ENCODE measurements at regions not wholly inside any gene's neighbourhood (a gene's known extent, or its start where the extent isn't known, plus 50 kb on each side); places are given as distances from the start of the nearest gene placed in this dataset.
"Not testable (repeated sequence)": the region's sequence is repeated elsewhere in the genome, so short reads cannot be mapped to it uniquely, and the experiment has no call there.

DNA sequence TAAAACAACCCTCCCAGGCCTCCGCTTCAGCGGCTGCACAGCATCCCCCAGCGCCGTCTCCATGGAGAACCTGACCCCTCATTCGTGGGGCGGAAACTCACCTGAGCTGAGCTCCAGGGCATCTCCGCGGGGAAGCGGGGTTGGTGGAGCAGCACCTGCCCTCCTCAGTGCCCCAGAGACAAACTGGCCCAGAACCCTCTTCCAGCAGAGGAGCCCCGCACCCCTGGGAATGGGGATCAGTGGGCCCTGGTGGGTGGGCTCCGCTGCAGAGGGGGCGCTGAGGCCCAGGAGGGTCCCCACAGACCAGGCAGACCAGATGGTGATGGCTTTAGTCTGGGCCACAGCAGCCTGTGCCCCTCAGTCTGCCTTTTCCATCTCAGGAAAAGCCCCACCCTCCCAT lies 261.2 kb downstream of the ADGRD1 start:
- DNase-seq (ENCODE audit: low read depth) = not testable (repeated sequence)

DNA sequence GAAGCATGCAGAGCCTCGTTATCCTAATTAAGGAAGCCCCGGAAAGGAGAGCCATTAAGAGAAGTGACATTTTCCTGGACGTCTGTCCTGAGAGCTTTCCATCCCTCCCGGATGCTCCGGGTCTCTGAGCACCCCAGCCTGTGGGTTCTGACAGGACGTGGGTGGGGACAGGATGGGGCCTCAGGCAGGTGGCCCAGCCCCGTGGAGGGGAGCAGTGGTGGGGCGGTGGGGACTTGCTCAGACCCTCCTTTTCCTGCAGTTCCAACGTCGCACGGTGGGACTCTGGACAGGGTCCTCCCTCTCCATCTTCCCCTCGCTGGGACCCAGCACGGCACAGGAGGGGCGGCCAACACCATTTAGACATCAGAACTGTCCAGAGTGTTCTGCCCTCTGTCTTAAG lies 262.9 kb downstream of the ADGRD1 start:
- DNase-seq (ENCODE audit: low read depth) = not testable (repeated sequence)

DNA sequence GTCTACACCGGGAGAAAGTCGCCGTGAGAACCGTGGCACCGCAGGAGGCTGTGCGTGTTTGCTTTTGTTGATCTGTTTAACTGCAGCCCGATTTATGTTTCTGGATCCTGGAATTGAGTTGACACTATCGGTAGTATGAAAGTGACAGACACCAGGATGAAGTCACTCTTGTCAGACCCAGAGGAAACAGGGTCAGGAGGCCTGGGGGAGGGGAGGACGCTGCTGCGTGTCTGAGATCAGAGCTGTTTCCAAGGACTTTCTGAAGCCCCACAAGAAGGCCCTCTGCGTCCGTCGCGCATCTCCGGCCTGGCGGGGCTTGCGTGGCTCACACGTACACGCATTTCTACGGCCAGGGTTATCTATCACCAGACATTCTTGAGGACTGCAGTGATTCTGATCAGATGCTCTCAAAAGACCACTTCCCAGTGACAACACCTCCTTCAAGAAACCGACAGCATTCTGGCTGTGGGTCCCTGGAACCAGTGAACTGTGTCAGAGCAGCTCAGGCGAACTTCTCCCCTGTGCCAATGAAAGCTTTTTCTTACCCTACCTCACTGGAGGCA lies 263.4 kb downstream of the ADGRD1 start:
- no peak for DNase-seq (ENCODE audit: low read depth)

DNA sequence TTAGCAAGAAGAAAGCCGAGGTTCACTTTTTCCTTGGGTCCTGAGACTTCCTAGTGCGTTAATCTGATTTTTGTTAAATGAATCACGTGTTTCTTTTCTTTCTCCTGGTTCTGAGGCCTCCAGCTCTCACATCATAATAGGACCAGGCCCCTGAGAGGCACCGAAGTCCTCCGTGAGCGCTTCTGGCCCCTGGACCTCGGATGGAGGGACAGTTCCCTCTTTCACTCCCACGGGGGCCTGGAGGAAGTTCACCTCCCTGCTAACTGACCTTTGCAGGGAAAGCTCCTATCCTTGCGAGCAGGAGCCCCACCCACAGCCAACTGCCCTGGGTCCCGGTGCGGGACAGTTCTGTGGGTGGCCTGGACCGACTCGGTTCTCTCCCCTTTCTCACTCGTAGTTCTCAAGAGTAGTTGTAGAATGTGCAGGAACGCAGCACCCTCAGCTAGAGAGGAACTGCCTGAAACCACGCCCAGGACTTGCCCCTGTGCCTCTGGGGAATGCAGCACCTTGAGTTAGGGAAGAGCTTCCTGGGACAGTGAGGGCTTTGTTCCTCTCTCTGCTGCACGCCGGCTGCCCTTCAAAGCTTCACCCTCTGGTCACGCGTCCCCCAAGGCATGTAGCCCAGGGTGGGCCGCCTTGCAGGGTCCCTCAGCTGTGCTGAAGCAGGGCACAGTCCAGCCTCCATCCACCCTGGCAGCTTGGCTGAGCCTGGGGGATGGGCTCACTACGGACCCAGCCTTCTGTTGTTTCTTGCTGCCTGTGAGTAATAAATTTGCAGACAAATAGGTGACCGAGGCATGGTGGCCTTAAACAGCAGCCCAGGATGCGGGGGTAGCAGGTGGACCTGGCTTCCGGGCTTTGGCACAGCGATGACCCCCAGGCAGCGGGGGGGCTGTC lies 264.6 kb downstream of the ADGRD1 start:
- DNase-seq (ENCODE audit: low read depth) = no peak

DNA sequence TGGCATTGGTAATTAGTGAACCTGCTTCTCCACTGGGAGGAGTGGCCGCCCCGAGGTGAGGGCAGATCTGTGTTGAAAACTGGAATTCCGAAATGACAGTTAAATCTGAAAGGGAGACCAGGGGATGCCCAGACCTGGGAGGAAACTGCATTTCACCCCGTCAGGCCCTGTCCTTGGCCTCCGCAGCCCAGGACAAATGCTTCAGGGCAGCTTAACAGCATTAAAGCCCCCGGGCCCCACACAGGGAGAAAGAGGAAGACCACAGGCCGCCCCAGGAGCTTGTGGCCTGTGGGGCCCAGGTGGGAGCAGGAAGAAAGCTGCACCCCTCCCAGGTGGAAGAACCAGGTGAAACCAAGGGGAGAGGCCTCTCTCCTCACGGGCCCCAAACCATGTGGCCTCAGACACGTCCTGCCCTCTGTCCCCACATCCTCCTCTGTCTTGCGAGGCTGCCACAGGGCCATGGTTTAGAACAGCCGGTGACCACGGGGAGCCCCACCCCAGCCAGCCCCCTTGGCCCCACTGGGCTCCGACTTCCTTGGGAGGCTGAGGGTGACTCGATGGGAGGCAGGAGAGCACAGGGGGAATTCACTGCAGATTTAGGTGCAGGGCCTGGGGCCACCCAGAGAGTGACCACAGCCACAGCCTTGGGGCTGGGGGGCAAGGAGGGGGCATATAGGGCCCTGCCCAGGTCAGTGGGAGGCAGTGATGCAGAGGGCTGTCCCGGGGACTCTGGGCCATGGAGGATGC lies 265.4 kb downstream of the ADGRD1 start:
- DNase-seq (ENCODE audit: low read depth) = no peak

DNA sequence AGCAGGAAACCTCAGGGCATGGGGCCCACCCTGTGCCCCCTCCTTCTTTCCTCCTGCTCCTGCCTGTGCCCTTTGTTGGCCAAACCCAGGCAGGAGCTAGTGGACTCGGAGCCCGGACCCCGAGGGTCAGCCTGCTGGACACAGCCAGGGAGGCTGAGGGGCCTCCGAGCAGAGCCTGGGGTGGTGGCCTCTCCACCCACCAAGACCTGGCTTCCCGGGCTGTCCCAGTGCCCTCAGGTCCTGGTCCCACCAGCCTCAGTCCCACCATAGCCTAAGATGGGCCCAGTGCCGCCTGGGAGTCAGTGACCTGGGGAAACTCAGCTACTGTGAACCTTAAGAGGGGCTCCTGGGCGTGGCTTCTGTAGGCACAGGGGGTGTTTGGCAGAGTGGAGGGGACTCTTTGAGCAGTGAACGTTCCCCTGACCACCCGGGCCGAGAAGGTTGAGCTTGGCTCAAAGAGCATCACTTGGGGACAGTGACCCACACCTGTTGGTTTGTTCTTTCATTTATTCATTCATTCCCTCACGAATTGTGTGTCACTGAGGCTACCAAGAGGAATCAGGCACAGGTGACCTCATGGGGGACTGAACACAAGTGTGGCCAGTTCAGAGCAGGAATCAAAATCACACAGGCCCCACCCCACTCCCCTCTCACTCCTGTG lies 266.1 kb downstream of the ADGRD1 start:
- DNase-seq (ENCODE audit: low read depth) = no peak

DNA sequence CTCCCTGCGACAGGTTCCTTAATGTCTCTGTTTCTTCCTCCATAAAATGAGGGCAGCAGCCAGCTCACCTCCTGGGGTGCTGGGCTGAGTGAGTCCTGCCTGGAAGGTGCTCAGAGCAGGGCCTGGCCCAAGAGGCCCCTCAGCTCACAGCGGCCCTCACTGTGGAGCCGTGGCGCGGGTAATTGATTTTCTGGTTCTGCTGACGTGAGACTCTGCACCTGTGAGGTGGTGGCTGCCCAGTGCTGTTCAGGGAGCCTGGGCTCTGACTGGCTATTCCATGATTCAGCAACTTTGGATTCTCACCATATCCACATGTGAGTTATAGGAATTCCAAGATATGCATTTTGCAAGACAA lies 266.6 kb downstream of the ADGRD1 start:
- no peak for DNase-seq (ENCODE audit: low read depth)

DNA sequence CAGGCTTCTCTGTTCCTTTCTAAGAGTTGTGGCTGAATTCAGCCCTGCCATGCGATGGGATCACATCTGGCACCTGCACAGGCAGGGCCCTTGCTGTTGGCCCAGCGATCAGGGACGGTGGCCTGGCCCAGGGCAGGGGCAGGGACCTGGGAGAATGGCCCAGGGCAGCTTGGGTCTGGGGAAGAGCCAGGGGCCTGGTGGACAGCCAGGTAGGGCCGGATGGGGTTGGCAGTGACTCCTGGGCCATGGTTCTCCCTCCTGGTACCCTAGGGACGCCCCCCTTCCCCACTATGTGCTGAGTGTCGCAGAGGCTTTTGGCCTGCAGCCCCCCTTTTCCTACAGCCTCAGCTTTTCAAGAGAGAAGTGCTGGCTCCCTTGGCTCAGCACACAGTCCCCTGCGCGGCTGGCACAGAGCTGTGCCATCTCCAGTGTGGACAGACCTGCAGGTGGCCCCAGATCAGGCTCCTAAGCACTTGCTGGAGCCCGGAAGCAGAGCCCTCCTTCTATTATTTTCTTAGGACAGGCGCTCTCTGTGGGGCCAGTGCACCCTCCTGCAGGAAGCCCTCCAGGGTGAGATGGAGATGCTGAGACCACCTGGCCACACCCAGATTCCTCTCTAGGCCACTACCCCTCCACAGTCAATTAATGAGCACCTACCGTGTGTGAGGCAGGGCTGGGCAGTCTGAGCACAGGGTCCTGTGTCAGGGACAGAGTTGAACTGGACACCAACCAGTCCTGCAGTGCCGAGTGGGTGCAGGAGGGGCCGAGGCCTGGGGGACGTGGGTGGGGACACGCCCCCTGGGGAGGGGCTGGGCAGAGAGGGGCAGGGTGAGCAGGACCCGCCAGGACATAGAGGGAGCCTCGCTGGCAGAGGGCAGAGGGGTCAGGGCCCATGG lies 267.6 kb downstream of the ADGRD1 start:
- no peak for DNase-seq (ENCODE audit: low read depth)

DNA sequence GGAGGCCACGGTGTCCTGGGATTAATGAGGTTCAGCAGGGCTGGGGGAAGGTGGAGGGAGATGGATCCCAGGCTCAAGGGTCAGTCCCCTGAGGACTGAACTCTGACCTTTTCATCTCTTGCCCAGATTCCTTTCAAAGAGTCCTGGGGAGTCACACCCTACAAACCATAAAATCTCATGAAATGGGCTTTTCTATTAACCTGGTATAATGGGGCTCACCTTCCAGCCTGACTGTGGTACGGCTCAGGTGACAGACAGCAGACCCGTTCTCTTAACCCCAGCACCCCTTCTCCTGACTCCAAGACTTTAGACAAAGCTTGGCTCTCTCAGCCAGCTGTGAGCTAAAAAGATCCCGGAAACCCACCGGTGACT lies 268.2 kb downstream of the ADGRD1 start:
- no peak for DNase-seq (ENCODE audit: low read depth)

DNA sequence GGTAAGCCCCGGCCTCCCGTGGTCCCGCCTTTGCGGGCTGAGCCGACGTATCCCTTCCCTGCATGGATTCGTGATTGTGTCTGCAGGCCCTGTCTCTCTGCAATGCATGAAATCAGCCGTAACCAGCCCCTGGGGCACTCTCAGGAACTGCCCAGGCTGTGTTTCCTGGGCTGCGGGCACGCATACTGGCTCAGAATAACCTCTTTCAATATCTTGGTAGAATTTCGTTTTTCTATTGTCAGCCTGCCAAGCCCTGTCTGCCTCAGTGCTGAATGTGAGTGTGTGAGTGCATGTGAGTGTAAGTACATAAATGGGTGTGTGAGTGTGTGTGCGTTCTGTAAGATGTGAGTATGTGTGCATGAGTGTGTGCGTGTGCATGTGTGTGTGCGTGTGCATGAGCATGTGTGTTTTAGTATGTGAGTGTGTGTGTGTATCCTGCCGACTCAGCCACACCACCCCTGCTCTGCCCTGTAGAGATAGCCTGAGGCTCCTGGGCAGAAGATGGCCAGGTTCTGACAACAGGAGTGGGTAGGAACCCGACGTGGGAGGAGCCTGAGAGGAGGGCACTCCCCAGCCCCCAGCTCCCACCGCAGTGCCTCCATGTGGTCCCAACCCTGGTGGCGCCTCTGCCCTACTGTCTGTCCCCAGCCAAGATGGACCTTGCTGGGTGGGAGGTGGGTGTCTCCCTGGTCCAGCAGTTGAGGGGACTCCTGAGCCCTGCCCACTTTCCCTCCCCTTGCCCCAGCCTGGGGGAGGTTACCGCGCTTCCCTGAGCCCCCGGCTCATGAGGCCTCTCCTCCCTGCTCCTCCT lies 268.8 kb downstream of the ADGRD1 start:
- DNase-seq (ENCODE audit: low read depth) = no peak

DNA sequence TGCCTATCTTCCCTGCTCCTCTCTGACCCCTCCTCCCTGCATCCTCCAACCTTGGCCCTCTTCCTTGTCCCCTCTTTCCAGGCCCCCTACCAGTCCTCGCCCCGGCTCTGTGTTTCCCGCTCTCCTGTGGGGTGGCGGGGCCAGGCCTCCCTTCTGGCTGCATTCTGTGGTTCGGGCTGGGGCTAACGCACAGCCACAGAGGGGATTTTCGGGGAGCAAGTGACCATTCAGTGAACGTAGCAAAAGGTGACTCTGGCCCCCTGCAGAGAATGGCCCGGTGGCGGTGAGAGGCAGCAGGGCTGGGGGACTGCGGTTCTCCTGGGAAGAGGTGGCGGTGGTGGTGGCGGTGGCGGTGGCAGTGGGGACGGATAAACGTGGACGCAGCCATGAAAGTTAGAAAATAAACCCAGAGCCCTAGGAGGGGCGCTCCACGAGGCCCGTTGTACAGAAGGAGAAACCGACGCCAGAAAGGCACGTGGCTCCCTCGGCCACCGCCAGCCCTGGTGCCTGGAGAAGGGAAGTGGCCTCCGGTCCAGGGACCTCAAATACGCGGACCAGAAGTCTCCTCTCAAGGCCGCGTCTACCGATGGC lies 269.6 kb downstream of the ADGRD1 start:
- DNase-seq (ENCODE audit: low read depth) = no peak

DNA sequence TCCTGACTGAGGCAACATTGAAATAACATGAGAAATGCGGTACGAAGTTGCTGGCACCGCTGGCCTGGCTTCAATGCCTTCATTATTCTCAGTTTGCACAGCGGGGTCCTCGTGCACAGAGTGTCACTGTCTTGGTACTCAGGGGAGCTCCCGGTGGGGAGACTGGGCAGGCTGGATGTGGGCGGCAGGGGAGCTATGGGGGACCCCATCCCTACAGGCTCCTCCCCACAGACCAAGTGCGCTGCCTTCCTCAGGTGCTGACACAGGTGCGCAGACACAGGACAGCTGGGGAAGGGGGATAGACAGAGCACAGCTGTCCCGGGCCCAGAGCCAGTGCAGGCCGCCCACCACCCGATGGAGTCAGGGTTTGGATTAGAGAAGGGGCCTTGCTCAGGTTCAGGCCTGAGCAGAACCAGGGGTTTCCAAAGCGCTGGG lies 270.1 kb downstream of the ADGRD1 start:
- no peak for DNase-seq (ENCODE audit: low read depth)

DNA sequence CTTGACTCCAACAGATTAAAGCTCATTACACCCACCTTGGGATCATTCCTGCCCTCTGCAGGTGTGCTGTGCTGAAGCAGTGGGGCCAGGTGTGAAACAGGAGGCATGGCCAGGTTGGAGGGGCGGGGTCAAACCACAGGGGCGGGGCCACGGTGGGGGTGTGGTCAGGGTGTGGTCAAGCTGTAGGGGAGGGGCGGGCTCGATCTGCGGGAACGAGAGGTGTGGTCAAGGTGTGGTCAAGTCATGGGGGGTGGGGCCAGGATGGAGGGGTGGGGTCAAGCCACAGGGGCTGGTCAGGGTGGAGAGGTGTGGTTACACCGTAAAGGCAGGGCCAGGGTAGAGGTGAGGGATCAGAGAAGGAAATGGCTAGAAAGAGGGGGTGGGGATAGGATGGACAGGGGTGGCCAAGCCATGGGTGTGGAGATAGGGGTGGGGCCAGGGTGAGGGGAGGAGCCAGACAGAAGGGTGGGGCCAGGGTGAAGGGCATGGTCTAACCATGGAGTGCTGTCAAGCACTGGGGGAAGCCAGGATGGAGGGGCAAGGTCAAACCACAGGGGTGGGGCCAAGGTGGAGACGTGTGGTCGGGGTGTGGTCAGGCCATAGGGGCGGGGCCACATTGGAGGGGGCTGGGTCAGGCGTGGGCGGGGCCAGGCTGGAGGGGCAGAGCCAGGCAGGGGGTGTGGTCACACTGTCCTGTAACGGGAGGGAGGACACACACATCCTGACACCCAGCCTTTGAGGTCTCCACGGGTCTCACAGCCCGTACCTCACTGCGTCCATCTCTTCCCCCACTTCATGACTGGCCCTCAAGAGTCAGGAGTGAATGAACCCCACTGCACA lies 270.7 kb downstream of the ADGRD1 start:
- not testable (repeated sequence) for DNase-seq (ENCODE audit: low read depth)

DNA sequence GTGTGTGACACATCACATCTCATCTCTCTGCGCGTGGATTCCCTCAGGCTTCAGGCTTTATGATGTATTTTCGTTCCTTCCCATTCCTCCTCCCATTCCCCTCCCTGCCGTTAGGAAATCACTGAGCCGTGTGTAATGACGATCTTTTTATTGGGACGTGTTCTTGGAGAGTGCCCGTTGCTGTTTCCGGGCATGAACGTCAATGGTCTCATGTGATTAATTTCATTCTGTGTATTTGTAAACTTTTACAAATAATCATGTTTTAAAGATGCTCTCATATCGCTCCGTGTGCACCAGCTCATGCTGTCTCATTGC lies 271.3 kb downstream of the ADGRD1 start:
- DNase-seq (ENCODE audit: low read depth) = not testable (repeated sequence)

DNA sequence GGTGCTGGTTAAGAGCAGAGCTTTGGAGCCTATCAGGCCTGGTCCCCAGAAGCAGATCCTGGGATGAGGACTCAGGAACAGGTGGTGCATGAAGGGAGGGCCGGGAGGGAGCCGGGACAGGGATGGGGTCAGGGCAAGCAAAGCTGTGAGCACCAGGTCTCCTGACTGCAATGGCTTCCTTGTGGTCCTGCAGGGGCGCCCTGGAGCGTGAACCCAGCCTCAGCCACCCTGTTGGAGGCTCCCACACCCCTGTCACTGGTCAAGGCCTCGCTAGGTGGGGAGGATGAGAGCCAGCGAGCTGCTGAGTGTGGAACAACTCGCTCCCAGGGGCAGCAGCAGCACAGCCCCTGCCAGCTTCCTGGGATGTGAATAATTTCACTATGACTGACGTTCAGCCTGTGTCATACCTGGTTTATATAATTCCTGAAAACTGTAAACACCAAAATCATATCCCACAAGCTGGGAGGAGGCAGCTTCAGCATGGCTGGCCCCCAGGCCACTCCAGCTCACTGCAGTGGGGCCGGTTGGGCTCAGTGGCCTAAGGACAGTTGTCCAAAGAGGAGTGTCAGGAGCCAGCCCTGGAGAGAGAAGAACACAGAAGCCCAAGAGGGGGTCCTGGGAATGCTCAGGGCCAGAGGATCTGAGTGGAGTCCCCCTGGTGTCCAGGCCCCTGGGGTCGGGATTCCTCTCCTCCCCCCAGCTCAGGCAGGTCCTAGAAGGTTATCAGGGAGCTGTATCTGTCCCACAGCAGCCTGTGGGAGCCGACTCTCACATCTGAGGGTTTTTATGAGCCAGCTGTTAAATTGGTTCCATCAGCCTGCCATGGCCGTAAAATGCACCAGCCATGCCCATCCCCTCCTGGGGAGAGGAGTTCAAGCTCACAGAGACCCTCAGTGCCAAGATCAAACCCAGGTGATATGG lies 272.9 kb downstream of the ADGRD1 start:
- no peak for DNase-seq (ENCODE audit: low read depth)

DNA sequence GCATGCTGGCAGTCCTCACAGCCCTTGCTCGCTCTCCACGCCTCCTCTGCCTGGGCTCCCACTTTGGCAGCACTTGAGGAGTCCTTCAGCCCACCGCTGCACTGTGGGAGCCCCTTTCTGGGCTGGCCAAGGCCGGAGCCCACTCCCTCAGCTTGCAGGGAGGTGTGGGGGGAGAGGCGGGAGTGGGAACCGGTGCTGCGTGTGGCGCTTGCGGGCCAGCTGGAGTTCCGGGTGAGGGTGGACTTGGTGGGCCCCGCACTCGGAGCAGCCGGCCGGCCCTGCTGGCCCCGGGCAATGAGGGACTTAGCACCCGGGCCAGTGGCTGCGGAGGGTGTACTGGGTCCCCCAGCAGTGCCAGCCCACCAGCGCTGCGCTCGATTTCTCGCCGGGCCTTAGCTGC lies 273.9 kb downstream of the ADGRD1 start:
- DNase-seq (ENCODE audit: low read depth) = not testable (repeated sequence)

DNA sequence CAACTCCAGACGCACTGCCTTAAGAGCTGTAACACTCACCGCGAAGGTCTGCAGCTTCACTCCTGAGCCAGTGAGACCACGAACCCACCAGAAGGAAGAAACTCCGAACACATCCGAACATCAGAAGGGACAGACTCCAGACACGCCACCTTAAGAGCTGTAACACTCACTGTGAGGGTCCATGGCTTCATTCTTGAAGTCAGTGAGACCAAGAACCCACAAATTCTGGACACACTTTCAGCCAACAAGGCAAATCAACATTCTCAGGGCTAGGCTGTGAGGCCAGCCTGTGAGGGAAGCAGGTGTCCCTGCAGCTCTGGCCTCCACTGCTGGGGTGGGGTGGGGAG lies 275.3 kb downstream of the ADGRD1 start:
- not testable (repeated sequence) for DNase-seq (ENCODE audit: low read depth)
